ENCODE measurements at regions not wholly inside any gene's neighbourhood (a gene's known extent, or its start where the extent isn't known, plus 50 kb on each side); places are given as distances from the start of the nearest gene placed in this dataset.

- no peak overlapping the region for H3K4me3 ChIP-seq (ENCODE audit: insufficient read depth, low read depth, low read length)
- no peak overlapping the region for H3K4me2 ChIP-seq (ENCODE audit: low read depth, low read length)
- H3K4ac ChIP-seq (ENCODE audit: low read depth, low read length): no peak overlapping the region
- no peak overlapping the region for H3K23ac ChIP-seq (ENCODE audit: low read depth, low read length)
- no peak overlapping the region for H2BK5ac ChIP-seq (ENCODE audit: low read depth, low read length, poor library complexity, severe bottlenecking)
- no peak overlapping the region for H2AK5ac ChIP-seq (ENCODE audit: low read depth, low read length)
- dilution Hi-C loops (cut with HindIII; ENCODE audit: low sequenced_read_pairs, unreplicated experiment) (no loop called here), in situ Hi-C loops (cut with MboI; ENCODE audit: low sequenced_read_pairs) (no loop called here), intact Hi-C loops (cut with micrococcal nuclease) (no loop called here)
- H3K79me1 ChIP-seq (ENCODE audit: low read depth in 1 of 2, low read length in 2 of 2): no peaks in the 10 kb centered on the region
- no peak for DNase-seq
- no peak overlapping the region for H4K5ac ChIP-seq (ENCODE audit: low read depth, low read length)
- no peak overlapping the region for H3K9ac ChIP-seq (ENCODE audit: low read depth, low read length)
- ChIA-PET CTCF (no interaction called here), POLR2A (ENCODE audit: unreplicated experiment) (no interaction called here)
- no peaks in the 10 kb centered on the region for H3K9me1 ChIP-seq (ENCODE audit: insufficient read depth, low read length)
- H4K91ac ChIP-seq (ENCODE audit: insufficient read depth, low read depth, low read length): no peak overlapping the region
- H3K9me3 ChIP-seq (ENCODE audit: control insufficient read depth, insufficient read depth, low read length): no peaks in the 10 kb centered on the region
- H2BK120ac ChIP-seq (ENCODE audit: low read depth, low read length): no peak overlapping the region
- no peak overlapping the region for H4K8ac ChIP-seq (ENCODE audit: low read depth in 2 of 2, low read length in 2 of 2)
- no peak overlapping the region for H2AK9ac ChIP-seq (replicated peaks; ENCODE audit: low read depth, low read length, poor library complexity)
- no peak overlapping the region for H3K18ac ChIP-seq (ENCODE audit: low read depth, low read length)
- H3K56ac ChIP-seq (ENCODE audit: extremely low read depth, insufficient read depth, low read length): no peak overlapping the region
- no peak overlapping the region for H3K27ac ChIP-seq (ENCODE audit: insufficient read depth, low read length)
- H3K4me1 ChIP-seq (ENCODE audit: control insufficient read depth, insufficient read depth, low read length): no peaks in the 10 kb centered on the region
- WGBS, 2 experiments (ENCODE audit: extremely low coverage in 2 of 2, insufficient read length in 1 of 2): 100% methylated on average over 1 of the region's 4 CpGs; no CpG with 5 or more reads in 1 of the 2 experiments
- H3K27me3 ChIP-seq (ENCODE audit: control insufficient read depth, insufficient read depth, low read length): peaks cover 14% of the 10 kb centered on the region
- no peak overlapping the region for H2BK20ac ChIP-seq (ENCODE audit: low read depth, low read length)
- H4K20me1 ChIP-seq (ENCODE audit: insufficient read depth, low read length): no peaks in the 10 kb centered on the region
- H2BK15ac ChIP-seq (ENCODE audit: low read depth, low read length): no peak overlapping the region
- TF ChIP-seq, protein P1, sequence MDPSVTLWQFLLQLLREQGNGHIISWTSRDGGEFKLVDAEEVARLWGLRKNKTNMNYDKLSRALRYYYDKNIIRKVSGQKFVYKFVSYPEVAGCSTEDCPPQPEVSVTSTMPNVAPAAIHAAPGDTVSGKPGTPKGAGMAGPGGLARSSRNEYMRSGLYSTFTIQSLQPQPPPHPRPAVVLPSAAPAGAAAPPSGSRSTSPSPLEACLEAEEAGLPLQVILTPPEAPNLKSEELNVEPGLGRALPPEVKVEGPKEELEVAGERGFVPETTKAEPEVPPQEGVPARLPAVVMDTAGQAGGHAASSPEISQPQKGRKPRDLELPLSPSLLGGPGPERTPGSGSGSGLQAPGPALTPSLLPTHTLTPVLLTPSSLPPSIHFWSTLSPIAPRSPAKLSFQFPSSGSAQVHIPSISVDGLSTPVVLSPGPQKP (IDR thresholded peaks at IDR 0.05; ENCODE audit: borderline replicate concordance, low read depth, low read length): no peak
- TF ChIP-seq BHLHE40 (IDR thresholded peaks at IDR 0.05; ENCODE audit: low read depth, low read length): no peak
- TF ChIP-seq, protein P2, sequence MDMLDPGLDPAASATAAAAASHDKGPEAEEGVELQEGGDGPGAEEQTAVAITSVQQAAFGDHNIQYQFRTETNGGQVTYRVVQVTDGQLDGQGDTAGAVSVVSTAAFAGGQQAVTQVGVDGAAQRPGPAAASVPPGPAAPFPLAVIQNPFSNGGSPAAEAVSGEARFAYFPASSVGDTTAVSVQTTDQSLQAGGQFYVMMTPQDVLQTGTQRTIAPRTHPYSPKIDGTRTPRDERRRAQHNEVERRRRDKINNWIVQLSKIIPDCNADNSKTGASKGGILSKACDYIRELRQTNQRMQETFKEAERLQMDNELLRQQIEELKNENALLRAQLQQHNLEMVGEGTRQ (IDR thresholded peaks at IDR 0.05; ENCODE audit: low read depth, low read length): no peak
- H3K36me3 ChIP-seq (ENCODE audit: control insufficient read depth, insufficient read depth, low read length): no peaks in the 10 kb centered on the region
- H3K14ac ChIP-seq (replicated peaks; ENCODE audit: low read depth, low read length): no peak overlapping the region
- no TSS peak for BruUV-seq (replicated peaks)
- no peak overlapping the region for H2AFZ ChIP-seq (replicated peaks; ENCODE audit: low read length, poor library complexity)
- no peak for ATAC-seq (ENCODE audit: low read depth)
These were observed 87.0 kb upstream of the BOD1 start for GRCh38 chr5:173703466-173703865.
